HepG2 (cell line): ENCODE measurements at regions not wholly inside any gene's neighbourhood (a gene's known extent, or its start where the extent isn't known, plus 50 kb on each side); places are given as distances from the start of the nearest gene placed in this dataset.

Source experiments
- ATAC-seq: fragments of 200-7000 bp; cut with Tn5 transposase; 3 replicates; pipeline ENCODE4 v1.9.1; 2020; ENCODE audit warnings: mild to moderate bottlenecking, moderate library complexity
- BruUV-seq: library from RNA; stranded (reverse); fragments of 400-500 nt; replicated peaks from 2 replicates; lab custom pipeline; 2021; lab: Mats Ljungman, UMichigan
- CTCF ChIA-PET: fragments of 300-600 bp; formaldehyde crosslinking; extraction: SDS; loops from one replicate; lab custom pipeline; 2021; ENCODE audit warnings: low total read pairs, inconsistent platforms, low intra/inter-chr PET ratio; lab: Yijun Ruan, JAX
- POLR2A ChIA-PET: fragments of 350-600 bp; sonication (Branson Sonifier 250); formaldehyde crosslinking; loops from one replicate; lab custom pipeline; 2020; ENCODE audit warnings: antibody characterized with exemption, inconsistent platforms; lab: Yijun Ruan, JAX
- DNase-seq: peaks from one replicate; pipeline ENCODE4 v3.0.0-alpha.2; 2015; ENCODE audit warnings: low spot score
- FAIRE-seq: peaks from 3 replicates; lab custom pipeline; 2011; peaks lifted over from hg19 to GRCh38; lab: Jason Lieb, UNC
- H2AFZ ChIP-seq: one replicate; pipeline ENCODE4 v1.6.1; 2011; ENCODE audit warnings: low read length, inconsistent platforms
- H3K27ac ChIP-seq: fragments of 300-600 bp; 3 replicates; pipeline ENCODE4 v1.8.0; 2011; ENCODE audit warnings: mixed run types, mild to moderate bottlenecking, mixed read lengths, low read length, inconsistent platforms; ENCODE audit not compliant: insufficient read depth; ENCODE audit errors: extremely low read length
- H3K27me3 ChIP-seq, 2 experiments: fragments of 200-600 bp in 1 of 2; 2 replicates in 1 of 2; 3 replicates in 1 of 2; pipeline versions ENCODE4 v1.6.0 to v1.8.0; 2011; ENCODE audit warnings: low read length in 2 of 2, mild to moderate bottlenecking in 2 of 2, moderate library complexity in 2 of 2, inconsistent platforms in 1 of 2; ENCODE audit not compliant: insufficient read depth in 2 of 2, control insufficient read depth in 1 of 2
- H3K36me3 ChIP-seq, 2 experiments: fragments of 200-600 bp in 1 of 2; replicated peaks in 1 of 2; 2 replicates in 1 of 2; 3 replicates in 1 of 2; pipeline versions ENCODE4 v1.5.1 to v1.8.0; 2011; ENCODE audit warnings: low read length in 2 of 2, inconsistent platforms in 1 of 2; ENCODE audit not compliant: insufficient read depth in 2 of 2, control insufficient read depth in 1 of 2
- H3K4me1 ChIP-seq: 2 replicates; pipeline ENCODE4 v1.5.1; 2012; ENCODE audit warnings: low read length, inconsistent platforms; ENCODE audit not compliant: insufficient read depth
- H3K4me2 ChIP-seq: 2 replicates; pipeline ENCODE4 v1.6.0; 2011; ENCODE audit warnings: low read depth, low read length, inconsistent platforms
- H3K4me3 ChIP-seq, 3 experiments: fragments of 200-600 bp in 1 of 3; sonication (generic), shearing (Covaris generic) in 1 of 3; replicated peaks in 1 of 3; 2 replicates each; pipeline ENCODE4 v1.5.1; 2011 to 2016; ENCODE audit warnings: low read length in 3 of 3, inconsistent platforms in 2 of 3, low read depth in 2 of 3, mild to moderate bottlenecking in 2 of 3, control low read depth in 1 of 3, mixed read lengths in 1 of 3; ENCODE audit not compliant: insufficient read depth in 1 of 3
- H3K79me2 ChIP-seq: one replicate; pipeline ENCODE4 v1.6.1; 2011; ENCODE audit warnings: low read length, inconsistent platforms; ENCODE audit not compliant: insufficient read depth
- H3K9ac ChIP-seq: 2 replicates; pipeline ENCODE4 v1.6.0; 2011; ENCODE audit warnings: mild to moderate bottlenecking, low read depth, low read length, inconsistent platforms; ENCODE audit not compliant: insufficient read depth
- H3K9me3 ChIP-seq: 2 replicates; pipeline ENCODE4 v1.5.1; 2012; ENCODE audit warnings: mild to moderate bottlenecking, low read length
- H4K20me1 ChIP-seq: 2 replicates; pipeline ENCODE4 v1.6.0; 2011; ENCODE audit warnings: inconsistent platforms, mild to moderate bottlenecking, low read length, moderate library complexity; ENCODE audit not compliant: insufficient read depth
- ARNT ChIP-seq: fragments of 450-650 bp; IDR thresholded peaks from 2 replicates; pipeline ENCODE4 v1.6.1; 2017
- CBX5 ChIP-seq: sonication (generic); formaldehyde crosslinking; IDR thresholded peaks from 2 replicates; pipeline ENCODE4 v1.4.0; 2020; ENCODE audit warnings: missing genetic modification reagents, borderline replicate concordance
- CEBPB ChIP-seq: IDR thresholded peaks from 2 replicates; pipeline ENCODE4 v1.6.1; 2011; ENCODE audit warnings: low read depth, low read length, improper control_type of control experiment, borderline replicate concordance
- GABPB1 ChIP-seq: IDR thresholded peaks from 2 replicates; pipeline ENCODE4 v1.6.1; 2016; ENCODE audit warnings: mild to moderate bottlenecking, missing genetic modification reagents, moderate library complexity, missing compliant biosample characterization
- HDAC2 ChIP-seq: sonication (generic); formaldehyde crosslinking; IDR thresholded peaks from 2 replicates; pipeline ENCODE4 v1.4.0; 2020; ENCODE audit warnings: missing genetic modification reagents
- HOXA9 ChIP-seq: sonication (generic); formaldehyde crosslinking; IDR thresholded peaks from 2 replicates; pipeline ENCODE4 v1.8.1; 2022; ENCODE audit warnings: missing genetic modification reagents, mild to moderate bottlenecking, moderate library complexity, borderline replicate concordance
- IKZF5 ChIP-seq: IDR thresholded peaks from 2 replicates; pipeline ENCODE4 v1.6.1; 2018; ENCODE audit warnings: missing genetic modification reagents, mild to moderate bottlenecking, missing compliant biosample characterization
- KMT2A ChIP-seq: sonication (generic); formaldehyde crosslinking; IDR thresholded peaks from 2 replicates; pipeline ENCODE4 v1.4.0; 2020; ENCODE audit warnings: missing genetic modification reagents
- MZF1 ChIP-seq: sonication (generic); formaldehyde crosslinking; IDR thresholded peaks from 2 replicates; pipeline ENCODE4 v1.8.1; 2023; ENCODE audit warnings: mild to moderate bottlenecking, missing genetic modification reagents, borderline replicate concordance
- POGZ ChIP-seq: sonication (generic); formaldehyde crosslinking; IDR thresholded peaks from 2 replicates; pipeline ENCODE4 v1.4.0; 2020; ENCODE audit warnings: mild to moderate bottlenecking, missing genetic modification reagents
- PRDM15 ChIP-seq: sonication (generic); formaldehyde crosslinking; IDR thresholded peaks from 2 replicates; pipeline ENCODE4 v1.4.0; 2020; ENCODE audit warnings: missing genetic modification reagents
- SIX1 ChIP-seq: sonication (generic); formaldehyde crosslinking; IDR thresholded peaks from 2 replicates; pipeline ENCODE4 v1.4.0; 2020; ENCODE audit warnings: missing genetic modification reagents, borderline replicate concordance
- SMAD3 ChIP-seq: sonication (generic); formaldehyde crosslinking; IDR thresholded peaks from 2 replicates; pipeline ENCODE4 v1.4.0; 2020; ENCODE audit warnings: missing genetic modification reagents
- ZNF121 ChIP-seq: sonication (generic); formaldehyde crosslinking; IDR thresholded peaks from 2 replicates; pipeline ENCODE4 v1.5.0; 2020; ENCODE audit warnings: mild to moderate bottlenecking, missing genetic modification reagents
- ZNF496 ChIP-seq: sonication (generic); formaldehyde crosslinking; IDR thresholded peaks from 2 replicates; pipeline ENCODE4 v1.8.1; 2023; ENCODE audit warnings: mild to moderate bottlenecking, moderate library complexity, missing genetic modification reagents; ENCODE audit not compliant: insufficient replicate concordance
- ZNF704 ChIP-seq: sonication (generic); formaldehyde crosslinking; IDR thresholded peaks from 2 replicates; pipeline ENCODE4 v1.8.1; 2023; ENCODE audit warnings: mild to moderate bottlenecking, inconsistent platforms, moderate library complexity, missing genetic modification reagents, borderline replicate concordance
- ZNF768 ChIP-seq: sonication (generic); formaldehyde crosslinking; IDR thresholded peaks from 2 replicates; pipeline ENCODE4 v1.4.0; 2020; ENCODE audit warnings: missing genetic modification reagents
- WGBS: methylation state at CpG from one replicate; pipeline ENCODE4 v1.1.6; 2017; ENCODE audit warnings: low lambda C conversion rate; 5-methylcytosine and 5-hydroxymethylcytosine counted together
- in situ Hi-C: cut with HindIII; loops from 2 replicates; pipeline ENCODE4 v1.10.0; 2017; ENCODE audit warnings: low pct_unique_long_range_greater_than_20kb; ENCODE audit not compliant: extremely low pct_ligation_motif_present
- intact Hi-C: fragments of 100-400 bp; cut with micrococcal nuclease; formaldehyde crosslinking; loops from one replicate; pipeline ENCODE4 v1.10.0; 2022; ENCODE audit not compliant: unreplicated experiment
- TF ChIP-seq, protein P1 (sequence below): IDR thresholded peaks from 2 replicates; pipeline ENCODE4 v1.6.1; 2016

DNA sequence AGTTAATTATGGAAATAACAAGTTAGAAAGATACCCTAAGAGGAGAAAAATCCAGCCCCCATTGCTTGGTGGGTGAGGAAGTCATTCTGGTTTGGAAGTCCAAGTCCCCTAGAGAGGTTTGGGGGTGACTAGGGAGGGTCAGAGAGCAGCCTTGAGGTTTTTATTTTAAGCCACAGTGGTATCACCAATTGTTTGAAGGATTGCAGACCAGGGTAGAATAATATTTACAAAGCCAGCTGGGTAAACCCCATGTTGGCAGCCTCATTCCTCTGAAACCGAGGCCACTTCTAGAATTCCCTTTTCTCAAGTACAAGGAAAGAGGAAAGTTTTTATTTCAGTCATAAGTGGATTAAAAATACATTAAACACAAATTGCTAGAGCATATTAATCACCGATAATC, 99.7 kb downstream of the TMEM170B start:
- 19% methylated on average over 2 of the region's 2 CpGs for WGBS
- Histone ChIP-seq H2AFZ (no peak overlapping the region), H3K4me3 (no peak overlapping the region), H3K79me2 (no peaks in the 10 kb centered on the region), H3K4me1 (no peaks in the 10 kb centered on the region), H3K4me2 (no peak overlapping the region), H4K20me1 (no peaks in the 10 kb centered on the region), H3K27me3 (peaks cover 0 to 11% of the 10 kb centered on the region in 2 experiments; a peak in 4 of 5 replicates), H3K36me3 (no peaks in the 10 kb centered on the region), H3K27ac (no peak overlapping the region), H3K9ac (no peak overlapping the region), H3K9me3 (no peaks in the 10 kb centered on the region)
- in situ Hi-C loops (no loop called here), intact Hi-C loops (no loop called here)
- no peak for ATAC-seq
- BruUV-seq: no TSS peak
- ChIA-PET CTCF (no interaction called here), POLR2A (no interaction called here)
- DNase-seq: no peak
- no peak for FAIRE-seq
- TF ChIP-seq HDAC2 (CRISPR knock-in tag) (no peak), ZNF768 (CRISPR knock-in tag) (no peak), CEBPB (no peak), ZNF121 (no peak), KMT2A (CRISPR knock-in tag) (no peak), GABPB1 (no peak), MZF1 (CRISPR knock-in tag) (no peak), SMAD3 (no peak), POGZ (CRISPR knock-in tag) (no peak), PRDM15 (CRISPR knock-in tag) (no peak), ZNF704 (CRISPR knock-in tag) (no peak), SIX1 (no peak), ZNF496 (no peak), ARNT (no peak), IKZF5 (CRISPR knock-in tag) (no peak), HOXA9 (CRISPR knock-in tag) (no peak), CBX5 (CRISPR knock-in tag) (no peak)
- TF ChIP-seq, protein P1, sequence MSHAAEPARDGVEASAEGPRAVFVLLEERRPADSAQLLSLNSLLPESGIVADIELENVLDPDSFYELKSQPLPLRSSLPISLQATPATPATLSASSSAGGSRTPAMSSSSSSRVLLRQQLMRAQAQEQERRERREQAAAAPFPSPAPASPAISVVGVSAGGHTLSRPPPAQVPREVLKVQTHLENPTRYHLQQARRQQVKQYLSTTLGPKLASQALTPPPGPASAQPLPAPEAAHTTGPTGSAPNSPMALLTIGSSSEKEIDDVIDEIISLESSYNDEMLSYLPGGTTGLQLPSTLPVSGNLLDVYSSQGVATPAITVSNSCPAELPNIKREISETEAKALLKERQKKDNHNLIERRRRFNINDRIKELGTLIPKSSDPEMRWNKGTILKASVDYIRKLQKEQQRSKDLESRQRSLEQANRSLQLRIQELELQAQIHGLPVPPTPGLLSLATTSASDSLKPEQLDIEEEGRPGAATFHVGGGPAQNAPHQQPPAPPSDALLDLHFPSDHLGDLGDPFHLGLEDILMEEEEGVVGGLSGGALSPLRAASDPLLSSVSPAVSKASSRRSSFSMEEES (CRISPR knock-in tag): no peak
